ENCODE measurements at regions not wholly inside any gene's neighbourhood (a gene's known extent, or its start where the extent isn't known, plus 50 kb on each side); places are given as distances from the start of the nearest gene placed in this dataset.

DNA sequence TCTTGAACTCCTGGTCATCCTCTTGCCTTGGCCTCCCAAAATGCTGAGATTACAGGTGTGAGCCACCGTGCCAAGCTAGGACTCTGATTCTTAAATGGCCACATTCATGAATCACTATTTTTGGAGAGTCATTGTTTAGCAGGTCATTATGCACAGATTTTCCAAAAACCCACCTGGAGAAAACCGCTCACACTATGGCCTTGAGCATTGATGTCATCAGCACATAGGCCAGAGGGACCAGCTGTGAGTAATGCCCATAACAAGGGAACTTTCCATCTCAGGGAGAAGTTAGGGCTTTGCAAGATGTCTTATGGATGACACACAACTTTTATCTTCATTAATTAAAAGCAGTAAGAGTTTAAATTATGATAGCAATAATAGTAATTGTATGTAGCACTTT lies 86.4 kb upstream of the KIF5B start:
- no peaks in the 10 kb centered on the region for H3K9me2 ChIP-seq (replicated peaks; ENCODE audit: insufficient read depth)
- no peaks in the 10 kb centered on the region for H3K79me2 ChIP-seq
- WGBS (ENCODE audit: low lambda C conversion rate, missing lambda C conversion rate), result 98% methylated on average over 2 of the region's 2 CpGs
- no peak overlapping the region for H3K4me2 ChIP-seq
- TF ChIP-seq EZH2 (IDR thresholded peaks at IDR 0.05; ENCODE audit: borderline replicate concordance) (no peak), CTCF (IDR thresholded peaks at IDR 0.05; ENCODE audit: poor library complexity) (no peak), EZH2phosphoT487 (IDR thresholded peaks at IDR 0.05; ENCODE audit: low read depth, severe bottlenecking, unreplicated experiment) (no peak)
- H3K27me3 ChIP-seq, result no peaks in the 10 kb centered on the region
- H4K20me1 ChIP-seq (ENCODE audit: insufficient read depth, poor library complexity, severe bottlenecking), result no peaks in the 10 kb centered on the region
- no peaks in the 10 kb centered on the region for H3K4me1 ChIP-seq (ENCODE audit: insufficient read depth)
- DNase-seq (ENCODE audit: low spot score), result no peak
- H3K9me3 ChIP-seq (ENCODE audit: low read depth), result no peaks in the 10 kb centered on the region
- H3K4me3 ChIP-seq, result no peak overlapping the region
- no peaks in the 10 kb centered on the region for H3K36me3 ChIP-seq (replicated peaks; ENCODE audit: insufficient read depth, low read depth)
- no peak overlapping the region for H3K27ac ChIP-seq
- no peak overlapping the region for H2AFZ ChIP-seq

DNA sequence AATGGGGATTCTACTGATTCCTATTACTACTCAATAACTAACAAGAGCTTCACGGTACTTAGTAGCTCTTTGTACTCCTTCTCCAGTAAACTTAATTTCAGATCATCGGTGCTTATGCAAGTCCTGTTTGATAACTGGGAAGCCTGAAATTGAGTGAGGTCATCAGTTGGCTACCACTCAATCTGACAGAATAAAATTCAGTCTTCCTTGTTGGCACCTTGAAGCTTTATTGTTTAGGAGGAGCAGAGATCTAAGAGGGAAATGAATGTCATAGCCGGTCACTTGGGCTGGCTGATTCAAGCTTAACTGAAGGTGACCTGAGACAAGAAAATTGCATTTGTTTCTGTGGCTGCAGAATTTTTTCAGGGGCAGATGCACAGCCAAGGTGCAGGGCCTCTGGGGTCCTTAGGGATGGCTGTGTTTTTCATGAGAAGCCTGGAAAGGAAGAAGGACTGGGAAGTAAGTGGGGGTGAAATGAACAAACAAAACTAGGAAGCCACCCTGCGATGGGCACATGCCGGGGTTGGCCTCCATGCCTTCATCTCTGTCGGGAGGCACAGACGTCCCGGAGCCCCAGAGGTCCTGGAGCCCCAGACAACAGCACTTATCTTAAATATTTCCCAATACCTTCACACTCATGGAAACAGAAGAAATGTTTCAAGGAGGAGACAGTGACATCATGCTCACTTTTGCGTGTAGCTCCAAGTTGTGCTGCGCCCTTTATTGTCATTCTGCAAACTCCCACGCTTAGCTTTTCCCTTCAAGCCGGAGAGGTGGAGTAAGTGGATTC lies 85.0 kb upstream of the KIF5B start:
- Histone ChIP-seq H3K4me1 (ENCODE audit: insufficient read depth) (no peaks in the 10 kb centered on the region), H3K4me2 (no peak overlapping the region), H3K9me3 (ENCODE audit: low read depth) (no peaks in the 10 kb centered on the region), H3K9me2 (replicated peaks; ENCODE audit: insufficient read depth) (no peaks in the 10 kb centered on the region), H3K4me3 (no peak overlapping the region), H3K79me2 (no peaks in the 10 kb centered on the region), H4K20me1 (ENCODE audit: insufficient read depth, poor library complexity, severe bottlenecking) (no peaks in the 10 kb centered on the region), H3K27ac (no peak overlapping the region), H2AFZ (no peak overlapping the region), H3K36me3 (replicated peaks; ENCODE audit: insufficient read depth, low read depth) (no peaks in the 10 kb centered on the region), H3K27me3 (no peaks in the 10 kb centered on the region)
- TF ChIP-seq EZH2 (IDR thresholded peaks at IDR 0.05; ENCODE audit: borderline replicate concordance) (no peak), CTCF (IDR thresholded peaks at IDR 0.05; ENCODE audit: poor library complexity) (no peak), EZH2phosphoT487 (IDR thresholded peaks at IDR 0.05; ENCODE audit: low read depth, severe bottlenecking, unreplicated experiment) (no peak)
- DNase-seq (ENCODE audit: low spot score), result no peak
- WGBS (ENCODE audit: low lambda C conversion rate, missing lambda C conversion rate), result 80% methylated on average over 12 of the region's 12 CpGs

GRCh38 chr10:32140403-32140802 lies 84.2 kb upstream of the KIF5B start:
- no peak overlapping the region for H3K27ac ChIP-seq
- TF ChIP-seq CTCF (IDR thresholded peaks at IDR 0.05; ENCODE audit: poor library complexity) (no peak), EZH2phosphoT487 (IDR thresholded peaks at IDR 0.05; ENCODE audit: low read depth, severe bottlenecking, unreplicated experiment) (no peak), EZH2 (IDR thresholded peaks at IDR 0.05; ENCODE audit: borderline replicate concordance) (no peak)
- H3K9me2 ChIP-seq (replicated peaks; ENCODE audit: insufficient read depth), result no peaks in the 10 kb centered on the region
- H3K9me3 ChIP-seq (ENCODE audit: low read depth), result no peaks in the 10 kb centered on the region
- H3K4me2 ChIP-seq, result no peak overlapping the region
- 81% methylated on average over 4 of the region's 4 CpGs for WGBS (ENCODE audit: low lambda C conversion rate, missing lambda C conversion rate)
- H3K4me3 ChIP-seq, result no peak overlapping the region
- H2AFZ ChIP-seq, result no peak overlapping the region
- no peaks in the 10 kb centered on the region for H3K27me3 ChIP-seq
- H4K20me1 ChIP-seq (ENCODE audit: insufficient read depth, poor library complexity, severe bottlenecking), result no peaks in the 10 kb centered on the region
- H3K36me3 ChIP-seq (replicated peaks; ENCODE audit: insufficient read depth, low read depth), result no peaks in the 10 kb centered on the region
- no peaks in the 10 kb centered on the region for H3K4me1 ChIP-seq (ENCODE audit: insufficient read depth)
- no peak for DNase-seq (ENCODE audit: low spot score)
- H3K79me2 ChIP-seq, result no peaks in the 10 kb centered on the region
